Activated naive CD8-positive, alpha-beta T cell treated with anti-CD3 and anti-CD28 coated beads, Interleukin-2, amount 50 U/mL, for 24 hours (primary cell): ENCODE measurements at regions not wholly inside any gene's neighbourhood (a gene's known extent, or its start where the extent isn't known, plus 50 kb on each side); places are given as distances from the start of the nearest gene placed in this dataset.
A peak's percentile ranks its signal among the peaks of the same experiment; 100 is the strongest.
"Not testable (repeated sequence)": the region's sequence is repeated elsewhere in the genome, so short reads cannot be mapped to it uniquely, and the experiment has no call there.

Source experiments
- ATAC-seq: fragments of 150-1000 bp; cut with Tn5 transposase; one replicate; pipeline ENCODE4 v1.10.0; 2021
- DNase-seq: peaks from one replicate; pipeline ENCODE4 v3.0.0; 2021
- H3K27ac Mint-ChIP-seq: one replicate; pipeline ENCODE4 v1.8.0; 2021; ENCODE audit warnings: mild to moderate bottlenecking, mixed read lengths
- H3K27me3 Mint-ChIP-seq: one replicate; pipeline ENCODE4 v1.8.0; 2021; ENCODE audit warnings: mixed read lengths
- H3K36me3 Mint-ChIP-seq: one replicate; pipeline ENCODE4 v1.8.0; 2021; ENCODE audit warnings: low read depth, mixed read lengths
- H3K4me1 Mint-ChIP-seq: one replicate; pipeline ENCODE4 v1.8.0; 2021; ENCODE audit warnings: mixed read lengths
- H3K4me3 Mint-ChIP-seq: one replicate; pipeline ENCODE4 v1.8.0; 2021; ENCODE audit warnings: mild to moderate bottlenecking, moderate library complexity, mixed read lengths
- H3K9me3 Mint-ChIP-seq: one replicate; pipeline ENCODE4 v1.8.0; 2021; ENCODE audit warnings: mixed read lengths

- H3K9me3 Mint-ChIP-seq, H3K36me3 Mint-ChIP-seq, H3K4me1 Mint-ChIP-seq, ATAC-seq, H3K27ac Mint-ChIP-seq, H3K27me3 Mint-ChIP-seq, H3K4me3 Mint-ChIP-seq, DNase-seq: not testable (repeated sequence)
These were observed 152.9 kb upstream of the HSFY1 start for GRCh38 chrY:18393633-18394032.

- H3K9me3 Mint-ChIP-seq, DNase-seq, ATAC-seq, H3K36me3 Mint-ChIP-seq, H3K4me3 Mint-ChIP-seq, H3K27me3 Mint-ChIP-seq, H3K4me1 Mint-ChIP-seq, H3K27ac Mint-ChIP-seq: not testable (repeated sequence)
These were observed 125.7 kb upstream of the HSFY1 start for GRCh38 chrY:18420846-18421245.

DNA sequence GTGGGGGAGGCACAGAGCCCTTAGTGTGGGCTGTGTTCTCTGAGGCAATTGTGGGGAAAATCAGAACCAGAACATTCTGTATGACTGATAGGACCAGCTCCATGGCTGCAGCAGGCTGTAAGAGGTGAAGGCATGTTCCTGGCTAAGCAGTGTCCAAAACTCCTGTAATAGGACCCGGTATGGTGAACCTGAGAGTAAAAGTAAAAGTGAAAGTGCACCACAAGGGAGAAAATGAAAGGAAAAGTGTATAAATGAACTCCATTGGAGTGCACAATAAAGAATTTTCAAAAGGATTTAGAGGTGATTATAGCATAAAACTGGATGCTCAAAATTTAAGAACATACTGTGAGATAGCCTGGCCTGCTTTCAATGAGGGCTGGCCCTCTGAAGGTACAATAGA is 125.1 kb upstream of the HSFY1 start:
- H3K9me3 Mint-ChIP-seq, H3K36me3 Mint-ChIP-seq, H3K4me3 Mint-ChIP-seq, DNase-seq, H3K4me1 Mint-ChIP-seq, H3K27me3 Mint-ChIP-seq, H3K27ac Mint-ChIP-seq: not testable (repeated sequence)
- peak; percentile 54 for ATAC-seq

- H3K4me3 Mint-ChIP-seq, ATAC-seq, H3K4me1 Mint-ChIP-seq, H3K9me3 Mint-ChIP-seq, DNase-seq, H3K36me3 Mint-ChIP-seq, H3K27ac Mint-ChIP-seq, H3K27me3 Mint-ChIP-seq: not testable (repeated sequence)
These were observed 122.4 kb upstream of the HSFY1 start for GRCh38 chrY:18423970-18424608.

DNA sequence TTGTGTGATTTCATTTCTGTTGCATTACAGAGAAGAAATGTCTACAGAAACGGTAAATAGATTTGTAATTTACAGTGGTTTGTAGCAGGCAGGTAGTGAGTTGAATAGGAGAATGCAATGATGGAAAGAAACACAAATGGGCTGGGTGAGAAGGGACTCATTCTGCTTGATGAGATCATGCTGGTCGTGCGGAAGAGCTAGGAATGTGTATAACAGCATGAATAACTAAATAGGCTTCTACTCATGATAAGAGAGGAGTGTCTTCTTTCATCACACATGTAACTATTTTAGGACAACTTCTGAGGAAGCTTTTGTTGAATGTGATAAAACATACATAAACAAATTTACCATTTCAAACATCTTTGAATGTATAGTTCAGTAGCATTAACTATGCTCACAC is 113.0 kb upstream of the HSFY1 start:
- not testable (repeated sequence) for H3K27me3 Mint-ChIP-seq, H3K36me3 Mint-ChIP-seq, H3K4me3 Mint-ChIP-seq, DNase-seq, ATAC-seq, H3K27ac Mint-ChIP-seq, H3K4me1 Mint-ChIP-seq, H3K9me3 Mint-ChIP-seq

DNA sequence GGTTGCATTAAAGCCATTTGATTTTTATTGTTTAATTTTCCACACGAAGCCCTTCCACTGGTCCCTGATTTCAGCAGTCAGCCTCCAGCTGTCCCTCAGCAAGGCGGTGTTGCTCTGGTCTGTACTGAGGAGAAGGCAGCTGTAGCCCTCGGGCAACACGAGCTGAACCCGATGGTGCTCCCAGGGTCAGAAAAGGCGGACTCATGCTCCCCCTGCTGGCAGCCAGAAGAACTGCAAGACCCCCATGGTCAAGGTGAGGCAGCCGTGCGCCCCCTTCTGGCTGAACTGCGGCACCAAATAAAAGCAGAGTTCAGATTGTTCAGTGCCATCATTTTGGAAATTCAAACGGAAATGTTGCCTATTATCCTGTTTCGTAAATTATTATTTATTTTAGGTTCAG is 100.7 kb upstream of the HSFY1 start:
- H3K9me3 Mint-ChIP-seq, DNase-seq, H3K4me1 Mint-ChIP-seq, H3K4me3 Mint-ChIP-seq, H3K27me3 Mint-ChIP-seq, H3K27ac Mint-ChIP-seq, H3K36me3 Mint-ChIP-seq: not testable (repeated sequence)
- ATAC-seq = peak; percentile 36

- not testable (repeated sequence) for H3K27ac Mint-ChIP-seq, ATAC-seq, H3K4me3 Mint-ChIP-seq, H3K36me3 Mint-ChIP-seq, H3K27me3 Mint-ChIP-seq, DNase-seq, H3K4me1 Mint-ChIP-seq, H3K9me3 Mint-ChIP-seq
These were observed 93.7 kb upstream of the HSFY1 start for GRCh38 chrY:18452815-18453214.

- H3K27me3 Mint-ChIP-seq, H3K9me3 Mint-ChIP-seq, H3K4me3 Mint-ChIP-seq, H3K36me3 Mint-ChIP-seq, DNase-seq, ATAC-seq, H3K4me1 Mint-ChIP-seq, H3K27ac Mint-ChIP-seq: not testable (repeated sequence)
These were observed 87.4 kb upstream of the HSFY1 start for GRCh38 chrY:18459136-18459535.

GRCh38 chrY:18461211-18461911 is 85.2 kb upstream of the HSFY1 start:
- H3K4me1 Mint-ChIP-seq, H3K9me3 Mint-ChIP-seq, H3K4me3 Mint-ChIP-seq, H3K36me3 Mint-ChIP-seq, H3K27ac Mint-ChIP-seq, H3K27me3 Mint-ChIP-seq, DNase-seq: not testable (repeated sequence)
- ATAC-seq = peak; percentile 43

DNA sequence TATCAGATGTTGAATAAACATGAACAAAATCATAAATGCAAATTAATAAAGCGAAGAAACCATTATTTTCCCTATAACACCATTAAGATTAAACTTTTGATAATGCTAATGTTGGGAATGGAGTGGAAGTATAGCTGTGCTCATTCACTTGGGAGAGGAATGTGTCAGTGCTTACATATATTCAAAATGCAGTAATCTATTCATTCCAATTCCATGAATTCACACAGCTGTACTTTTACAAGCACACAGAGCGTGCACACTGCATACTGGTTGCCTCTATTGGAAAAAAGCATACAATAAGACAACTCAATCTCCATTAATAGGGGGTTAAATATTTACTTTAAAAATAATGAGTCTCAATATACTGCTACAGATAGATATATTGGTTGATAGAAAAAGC is 81.7 kb upstream of the HSFY1 start:
- not testable (repeated sequence) for H3K4me3 Mint-ChIP-seq, ATAC-seq, H3K36me3 Mint-ChIP-seq, H3K9me3 Mint-ChIP-seq, H3K27ac Mint-ChIP-seq, H3K4me1 Mint-ChIP-seq, H3K27me3 Mint-ChIP-seq, DNase-seq

- H3K4me3 Mint-ChIP-seq, H3K27me3 Mint-ChIP-seq, H3K27ac Mint-ChIP-seq, ATAC-seq, DNase-seq, H3K36me3 Mint-ChIP-seq, H3K9me3 Mint-ChIP-seq, H3K4me1 Mint-ChIP-seq: not testable (repeated sequence)
These were observed 79.9 kb upstream of the HSFY1 start for GRCh38 chrY:18466661-18467060.

DNA sequence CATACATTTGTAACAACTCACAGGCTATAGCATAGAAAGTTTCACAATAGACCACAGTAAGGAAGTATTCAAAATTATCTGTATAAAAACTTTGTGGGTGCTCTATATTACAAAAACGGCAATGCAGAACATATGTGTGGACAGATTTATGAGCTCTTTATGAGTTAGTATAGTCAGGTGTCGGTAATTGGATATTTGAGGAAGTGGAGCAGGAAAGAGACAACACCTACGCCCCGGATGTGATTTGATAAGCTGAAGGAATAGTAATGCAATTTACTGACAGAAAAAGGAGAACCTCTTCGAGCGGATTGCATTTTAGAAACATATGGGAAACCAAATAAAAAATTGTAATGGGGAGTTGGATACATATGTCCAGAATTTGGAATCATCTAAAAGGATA is 63.2 kb upstream of the HSFY1 start:
- not testable (repeated sequence) for H3K27ac Mint-ChIP-seq, ATAC-seq, H3K9me3 Mint-ChIP-seq, H3K4me1 Mint-ChIP-seq, H3K27me3 Mint-ChIP-seq, H3K4me3 Mint-ChIP-seq, H3K36me3 Mint-ChIP-seq, DNase-seq
